Cardiac muscle cell (in vitro differentiated cells and primary cell): ENCODE measurements at regions not wholly inside any gene's neighbourhood (a gene's known extent, or its start where the extent isn't known, plus 50 kb on each side); places are given as distances from the start of the nearest gene placed in this dataset.

ENCODE experiments used
- DNase-seq, 2 donors: peaks; one replicate each; pipeline versions ENCODE4 v3.0.0 to v3.0.0-alpha.2; 2010 to 2017; ENCODE audit warnings: low read depth in 1 of 2, low spot score in 1 of 2
- H3K27ac ChIP-seq: fragments of 200-600 bp; sonication (generic); 2 replicates; pipeline ENCODE4 v1.5.1; 2016
- H3K27me3 ChIP-seq: fragments of 200-600 bp; sonication (generic); 2 replicates; pipeline ENCODE4 v1.6.0; 2016; ENCODE audit warnings: control low read depth
- H3K36me3 ChIP-seq: fragments of 200-600 bp; sonication (generic); 2 replicates; pipeline ENCODE4 v1.5.1; 2016; ENCODE audit warnings: control low read depth
- H3K4me1 ChIP-seq: fragments of 200-600 bp; sonication (generic); 2 replicates; pipeline ENCODE4 v1.8.1; 2017; ENCODE audit warnings: low read depth, mild to moderate bottlenecking, mixed run types
- H3K4me3 ChIP-seq: fragments of 200-600 bp; sonication (generic); 2 replicates; pipeline ENCODE4 v1.5.1; 2016; ENCODE audit warnings: mild to moderate bottlenecking
- H3K9me3 ChIP-seq: fragments of 200-600 bp; sonication (generic); 2 replicates; pipeline ENCODE4 v1.5.1; 2017; ENCODE audit warnings: low read depth, mild to moderate bottlenecking, control low read depth
- CTCF ChIP-seq: IDR thresholded peaks from 2 replicates; pipeline ENCODE4 v1.5.1; 2012; ENCODE audit warnings: low read depth, mild to moderate bottlenecking, low read length

- no peak for DNase-seq
- Histone ChIP-seq H3K4me1 (no peaks in the 10 kb centered on the region), H3K9me3 (no peaks in the 10 kb centered on the region), H3K27ac (no peak overlapping the region), H3K27me3 (no peaks in the 10 kb centered on the region), H3K4me3 (no peak overlapping the region), H3K36me3 (no peaks in the 10 kb centered on the region)
- TF ChIP-seq CTCF = no peak
Observed at GRCh38 chr2:207318181-207318628, 152.5 kb upstream of the KLF7 start.

GRCh38 chr2:207319316-207319715 is 153.6 kb upstream of the KLF7 start:
- no peaks in the 10 kb centered on the region for H3K36me3 ChIP-seq
- H3K9me3 ChIP-seq = no peaks in the 10 kb centered on the region
- H3K27ac ChIP-seq = no peak overlapping the region
- no peak overlapping the region for H3K4me3 ChIP-seq
- DNase-seq = no peak
- H3K27me3 ChIP-seq = no peaks in the 10 kb centered on the region
- no peaks in the 10 kb centered on the region for H3K4me1 ChIP-seq
- no peak for TF ChIP-seq CTCF

- Histone ChIP-seq H3K27ac (no peak overlapping the region), H3K4me3 (no peak overlapping the region), H3K27me3 (no peaks in the 10 kb centered on the region), H3K4me1 (peaks cover 3% of the 10 kb centered on the region), H3K36me3 (no peaks in the 10 kb centered on the region), H3K9me3 (no peaks in the 10 kb centered on the region)
- peak; percentile 7 for TF ChIP-seq CTCF
- DNase-seq = no peak
Observed at GRCh38 chr2:207320381-207321159, 154.8 kb upstream of the KLF7 start.

GRCh38 chr2:207321514-207321913 is 155.8 kb upstream of the KLF7 start:
- DNase-seq = no peak
- Histone ChIP-seq H3K36me3 (no peaks in the 10 kb centered on the region), H3K4me1 (peaks cover 3% of the 10 kb centered on the region), H3K9me3 (no peaks in the 10 kb centered on the region), H3K27ac (no peak overlapping the region), H3K27me3 (no peaks in the 10 kb centered on the region), H3K4me3 (no peak overlapping the region)
- TF ChIP-seq CTCF = no peak

- no peak for TF ChIP-seq CTCF
- no peaks in the 10 kb centered on the region for H3K36me3 ChIP-seq
- H3K9me3 ChIP-seq = no peaks in the 10 kb centered on the region
- no peak overlapping the region for H3K4me3 ChIP-seq
- no peak for DNase-seq
- H3K27ac ChIP-seq = no peak overlapping the region
- H3K27me3 ChIP-seq = no peaks in the 10 kb centered on the region
- H3K4me1 ChIP-seq = peaks cover 3% of the 10 kb centered on the region
Observed at GRCh38 chr2:207324001-207324400, 158.3 kb upstream of the KLF7 start.

- H3K9me3 ChIP-seq = no peaks in the 10 kb centered on the region
- no peak for DNase-seq
- no peaks in the 10 kb centered on the region for H3K27me3 ChIP-seq
- no peaks in the 10 kb centered on the region for H3K36me3 ChIP-seq
- TF ChIP-seq CTCF = no peak
- H3K27ac ChIP-seq = no peak overlapping the region
- H3K4me1 ChIP-seq = peaks cover 3% of the 10 kb centered on the region
- no peak overlapping the region for H3K4me3 ChIP-seq
Observed at GRCh38 chr2:207327513-207327912, 161.8 kb upstream of the KLF7 start.
